ENCODE measurements at regions not wholly inside any gene's neighbourhood (a gene's known extent, or its start where the extent isn't known, plus 50 kb on each side); places are given as distances from the start of the nearest gene placed in this dataset.

- DNase-seq, result peak; percentile 83
- peak; percentile 73 for ATAC-seq
- intact Hi-C loops (cut with micrococcal nuclease), result no loop called here
Observed at GRCh38 chr11:135075740-135076139, 663.7 kb upstream of the B3GAT1 start.

DNA sequence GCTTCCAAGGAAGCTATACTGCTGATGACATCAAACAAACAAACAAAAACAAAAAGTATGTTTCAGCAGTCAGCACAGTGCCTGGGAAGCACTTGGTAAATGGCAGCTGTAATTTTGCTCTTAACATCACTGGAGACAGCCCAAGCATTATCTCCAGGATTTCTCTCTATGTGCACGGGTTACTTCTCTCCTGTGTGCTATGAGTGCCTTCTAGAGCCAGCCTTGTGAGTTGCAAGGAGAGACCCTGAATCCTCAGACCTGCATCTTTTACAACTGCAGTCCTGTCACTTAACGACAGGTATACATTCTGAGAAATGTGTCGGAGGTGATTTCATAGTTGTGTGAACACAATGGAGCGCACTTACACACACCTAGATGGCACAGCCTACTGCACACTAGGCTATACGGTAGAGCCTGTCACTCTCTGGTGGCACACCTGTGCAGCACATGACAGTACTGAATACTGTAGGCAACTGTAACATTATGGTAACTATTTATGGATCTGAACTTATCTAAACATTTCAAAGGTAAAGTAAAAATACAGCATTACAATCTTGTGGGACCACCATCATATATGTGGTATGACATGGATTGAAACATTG, 662.5 kb upstream of the B3GAT1 start:
- ATAC-seq (peak; percentile 42), DNase-seq (no peak)
- intact Hi-C loops (cut with micrococcal nuclease), result no loop called here

- intact Hi-C loops (cut with micrococcal nuclease), result no loop called here
- ATAC-seq, result peak; percentile 4
- DNase-seq, result no peak
Observed at GRCh38 chr11:135073870-135074269, 661.8 kb upstream of the B3GAT1 start.

GRCh38 chr11:135073381-135073780, 661.3 kb upstream of the B3GAT1 start:
- intact Hi-C loops (cut with micrococcal nuclease), result no loop called here
- DNase-seq, result no peak
- ATAC-seq, result no peak

DNA sequence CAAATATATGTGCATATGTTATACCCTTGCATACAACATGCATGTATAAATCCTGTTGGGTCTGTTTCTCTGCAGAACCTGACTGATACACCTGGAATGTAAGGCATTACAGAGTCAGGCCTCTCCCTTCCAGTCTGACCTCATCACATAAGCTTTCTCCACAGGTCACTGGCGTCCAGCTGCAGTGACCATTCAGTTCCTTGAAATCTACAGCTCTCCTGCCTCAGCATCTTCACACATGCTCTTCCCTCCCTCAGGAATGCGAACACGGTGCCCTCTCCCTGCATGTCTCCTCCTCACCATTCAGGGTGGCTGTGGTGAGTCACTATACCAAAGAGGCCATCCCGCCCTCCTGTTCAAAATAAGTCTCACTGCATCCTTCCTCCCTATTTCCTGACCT, 657.8 kb upstream of the B3GAT1 start:
- no peak for ATAC-seq
- no peak for DNase-seq
- intact Hi-C loops (cut with micrococcal nuclease), result no loop called here

DNA sequence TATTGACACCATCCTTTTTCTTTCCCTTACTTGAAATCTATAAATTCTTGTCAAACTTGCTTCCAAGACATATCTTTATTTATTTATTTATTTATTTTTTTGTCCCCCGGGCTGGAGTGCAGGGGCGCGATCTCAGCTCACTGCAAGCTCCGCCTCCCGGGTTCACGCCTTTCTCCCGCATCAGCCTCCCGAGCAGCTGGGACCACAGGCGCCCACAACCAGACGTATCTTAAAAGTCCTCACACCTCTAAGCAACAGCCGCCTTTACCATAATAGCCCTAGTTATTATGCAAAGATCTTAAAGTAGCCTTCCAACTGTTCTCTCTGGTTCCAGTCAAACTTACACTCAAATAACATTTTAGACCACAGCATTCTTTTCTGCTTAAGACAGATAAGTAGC, 657.0 kb upstream of the B3GAT1 start:
- DNase-seq (no peak), ATAC-seq (no peak)
- intact Hi-C loops (cut with micrococcal nuclease), result no loop called here

- no peak for ATAC-seq
- intact Hi-C loops (cut with micrococcal nuclease), result no loop called here
Observed at GRCh38 chr11:135062994-135063393, 651.0 kb upstream of the B3GAT1 start.

GRCh38 chr11:135061166-135061565, 649.1 kb upstream of the B3GAT1 start:
- ATAC-seq (no peak), DNase-seq (no peak)
- intact Hi-C loops (cut with micrococcal nuclease), result no loop called here

More at GRCh38 chr11:135062994-135063393, 651.0 kb upstream of the B3GAT1 start:
- no peak for DNase-seq

- ATAC-seq, result no peak
- no peak for DNase-seq
- intact Hi-C loops (cut with micrococcal nuclease), result no loop called here
Observed at GRCh38 chr11:135046986-135047385, 634.9 kb upstream of the B3GAT1 start.

DNA sequence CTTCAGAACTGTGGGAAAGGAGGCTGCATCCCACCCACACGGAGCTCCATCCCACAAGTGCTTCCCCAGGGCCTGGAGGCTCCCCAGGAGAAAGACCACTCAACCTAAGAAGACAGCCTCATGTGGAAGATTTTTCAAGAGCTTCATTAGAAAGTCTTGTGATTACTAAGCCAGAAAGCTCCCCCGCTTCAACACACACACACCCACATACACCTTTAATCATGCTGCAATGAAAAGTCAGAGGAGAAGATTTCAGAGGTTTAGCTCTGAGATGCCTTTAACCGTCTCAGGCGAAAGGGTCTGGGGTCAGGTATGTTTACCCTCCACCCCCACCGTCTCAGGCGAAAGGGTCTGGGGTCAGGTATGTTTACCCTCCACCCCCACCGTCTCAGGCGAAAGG, 634.5 kb upstream of the B3GAT1 start:
- ATAC-seq, result no peak
- intact Hi-C loops (cut with micrococcal nuclease), result no loop called here
- DNase-seq, result no peak

DNA sequence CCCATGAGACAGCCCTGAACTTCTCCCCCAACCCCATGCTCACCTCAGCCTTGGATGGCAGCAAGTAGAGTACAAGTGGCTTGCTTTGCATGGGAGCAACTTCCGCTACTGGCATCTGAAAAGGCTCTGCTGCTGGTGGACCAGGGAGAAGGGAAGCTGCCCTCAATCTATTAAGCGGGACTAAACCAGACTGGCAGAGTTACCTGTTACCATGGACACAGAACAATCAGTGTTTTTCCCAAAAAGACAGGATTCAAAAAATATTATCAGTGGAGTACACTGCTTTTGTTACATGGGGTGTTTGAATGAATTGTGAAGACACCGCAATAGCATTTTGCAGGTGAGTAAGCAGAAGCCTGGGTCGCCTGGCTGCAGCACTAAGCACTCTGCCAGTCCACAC, 631.4 kb upstream of the B3GAT1 start:
- ATAC-seq (no peak), DNase-seq (no peak)
- intact Hi-C loops (cut with micrococcal nuclease), result no loop called here

- ATAC-seq (no peak), DNase-seq (no peak)
- intact Hi-C loops (cut with micrococcal nuclease), result no loop called here
Observed at GRCh38 chr11:135037828-135038227, 625.8 kb upstream of the B3GAT1 start.

GRCh38 chr11:135036488-135037297, 624.7 kb upstream of the B3GAT1 start:
- DNase-seq (no peak), ATAC-seq (no peak)
- intact Hi-C loops (cut with micrococcal nuclease), result no loop called here

GRCh38 chr11:135035282-135035681, 623.2 kb upstream of the B3GAT1 start:
- intact Hi-C loops (cut with micrococcal nuclease), result no loop called here
- ATAC-seq, result no peak
- no peak for DNase-seq

GRCh38 chr11:135033540-135033939, 621.5 kb upstream of the B3GAT1 start:
- intact Hi-C loops (cut with micrococcal nuclease), result no loop called here
- ATAC-seq (peak; percentile 65), DNase-seq (no peak)

GRCh38 chr11:135031205-135031989, 619.4 kb upstream of the B3GAT1 start:
- intact Hi-C loops (cut with micrococcal nuclease), result no loop called here
- ATAC-seq, result no peak
- no peak for DNase-seq

DNA sequence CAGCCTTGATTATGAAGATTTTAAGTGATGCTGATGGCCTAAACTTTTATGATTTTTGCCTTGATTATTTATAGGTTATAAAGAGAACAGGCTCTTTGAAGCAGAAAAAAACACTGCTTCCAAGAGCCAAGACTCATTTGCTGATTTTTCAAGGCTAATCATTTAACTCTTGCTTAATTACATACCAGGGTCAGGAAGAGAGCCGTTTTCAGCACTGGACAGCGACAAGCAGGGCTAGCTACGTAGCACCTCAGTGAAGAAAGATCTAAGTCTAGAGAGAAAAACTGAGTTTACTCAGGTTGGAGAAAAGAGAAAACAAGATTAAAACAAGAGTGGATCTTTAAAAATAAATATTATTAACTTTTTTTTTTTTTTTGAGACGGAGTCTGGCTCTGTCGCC, 615.4 kb upstream of the B3GAT1 start:
- ATAC-seq (no peak), DNase-seq (peak; percentile 49)
- intact Hi-C loops (cut with micrococcal nuclease), result no loop called here

DNA sequence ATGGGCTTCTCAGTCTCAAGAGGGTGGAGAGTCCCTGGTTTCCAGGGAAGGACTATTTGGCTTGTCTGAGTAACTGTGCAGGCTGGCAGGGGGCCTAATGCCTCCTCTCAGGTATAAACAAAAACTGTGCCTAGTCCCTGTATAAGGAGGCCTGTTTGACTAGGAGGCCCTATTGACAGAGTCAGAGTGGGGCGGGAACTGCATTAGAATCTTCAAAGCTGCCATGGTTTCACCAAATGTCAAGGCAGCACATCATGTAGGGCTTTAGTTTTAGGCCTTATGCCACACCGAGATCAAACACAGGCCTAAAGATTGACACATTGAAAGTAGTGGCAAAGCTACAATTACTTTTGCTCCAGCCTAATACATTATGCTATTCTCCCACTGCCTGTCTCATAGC, 611.5 kb upstream of the B3GAT1 start:
- DNase-seq (no peak), ATAC-seq (no peak)
- intact Hi-C loops (cut with micrococcal nuclease), result no loop called here

DNA sequence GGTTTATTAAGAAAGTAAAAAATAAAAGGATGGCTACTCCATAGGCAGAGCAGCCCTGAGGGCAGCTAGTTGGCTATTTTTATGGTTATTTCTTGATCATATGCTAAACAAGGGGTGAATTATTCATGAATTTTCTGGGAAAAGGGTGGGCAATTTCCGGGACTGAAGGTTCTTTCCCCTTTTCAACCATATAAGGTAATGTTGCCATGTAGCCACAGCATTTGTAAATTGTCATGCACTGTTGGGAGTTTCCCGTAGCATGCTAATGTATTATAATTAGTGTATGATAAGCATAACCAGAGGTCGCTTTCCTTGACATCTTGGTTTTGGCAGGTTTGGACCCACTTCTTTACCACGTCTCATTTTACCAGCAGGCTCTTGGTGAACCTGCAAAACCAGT, 610.4 kb upstream of the B3GAT1 start:
- DNase-seq, result no peak
- ATAC-seq, result no peak
- intact Hi-C loops (cut with micrococcal nuclease), result no loop called here

GRCh38 chr11:135019899-135020298, 607.9 kb upstream of the B3GAT1 start:
- intact Hi-C loops (cut with micrococcal nuclease), result no loop called here
- DNase-seq, result no peak

More at GRCh38 chr11:135019899-135020298, 607.9 kb upstream of the B3GAT1 start:
- ATAC-seq, result no peak
